H7 (cell line): ENCODE measurements at regions not wholly inside any gene's neighbourhood (a gene's known extent, or its start where the extent isn't known, plus 50 kb on each side); places are given as distances from the start of the nearest gene placed in this dataset.
A peak's percentile ranks its signal among the peaks of the same experiment; 100 is the strongest.
"Not testable (repeated sequence)": the region's sequence is repeated elsewhere in the genome, so short reads cannot be mapped to it uniquely, and the experiment has no call there.

Experiments used
- DNase-seq: peaks from one replicate; pipeline ENCODE4 v3.0.0; 2012
- H3K27me3 ChIP-seq: 2 replicates; pipeline ENCODE4 v1.6.0; 2011; ENCODE audit warnings: mild to moderate bottlenecking, low read length; ENCODE audit not compliant: control insufficient read depth, insufficient read depth
- H3K36me3 ChIP-seq: replicated peaks from 2 replicates; pipeline ENCODE4 v1.5.1; 2011; ENCODE audit warnings: low read length; ENCODE audit not compliant: control insufficient read depth, insufficient read depth
- H3K4me3 ChIP-seq: 2 replicates; pipeline ENCODE4 v1.5.1; 2011; ENCODE audit warnings: low read depth, mild to moderate bottlenecking, control low read depth, low read length, moderate library complexity; ENCODE audit not compliant: insufficient read depth

DNA sequence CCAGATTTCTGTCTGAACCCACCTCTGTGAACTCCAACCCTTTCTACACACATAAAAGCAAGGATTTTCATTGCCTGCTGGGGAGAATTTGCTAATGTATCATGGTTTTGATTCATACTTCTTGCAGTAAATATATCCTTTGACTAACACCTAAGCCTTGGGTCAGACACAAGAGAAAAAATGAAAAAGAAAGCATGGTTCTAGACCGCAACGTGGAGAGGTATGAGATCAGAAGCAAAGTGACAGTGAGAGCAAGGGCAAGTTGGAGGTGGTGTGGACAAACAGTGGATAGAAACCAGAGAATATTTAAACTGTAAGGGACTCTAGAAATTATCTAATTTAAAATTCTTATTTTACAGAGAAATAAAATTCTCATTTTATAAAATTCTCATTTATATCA is 212.9 kb upstream of the SEMA6A start:
- no peaks in the 10 kb centered on the region for H3K36me3 ChIP-seq
- DNase-seq, result no peak

DNA sequence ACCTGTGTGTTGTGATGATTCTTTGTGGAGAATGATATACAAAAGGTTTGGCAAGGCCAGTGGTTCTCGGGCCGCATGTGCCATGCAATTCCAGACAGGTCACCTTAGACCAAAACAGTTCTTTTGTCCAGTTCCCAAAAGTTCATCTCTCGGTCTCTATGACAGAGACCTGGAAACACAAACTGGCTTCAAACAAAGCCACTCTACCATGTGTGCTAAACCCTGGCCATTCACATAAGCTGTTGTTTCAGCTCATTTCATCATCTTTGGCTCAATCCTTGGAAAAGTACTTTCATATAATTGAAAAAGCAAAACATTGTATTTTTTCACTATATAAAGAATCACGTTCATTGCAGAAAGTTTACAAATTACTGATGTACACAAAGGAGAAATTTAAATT is 210.5 kb upstream of the SEMA6A start:
- Histone ChIP-seq H3K27me3 (no peaks in the 10 kb centered on the region), H3K4me3 (no peak overlapping the region), H3K36me3 (no peaks in the 10 kb centered on the region)
- no peak for DNase-seq

More for the DNA sequence above, 212.9 kb upstream of the SEMA6A start:
- H3K27me3 ChIP-seq, result no peaks in the 10 kb centered on the region
- no peak overlapping the region for H3K4me3 ChIP-seq

DNA sequence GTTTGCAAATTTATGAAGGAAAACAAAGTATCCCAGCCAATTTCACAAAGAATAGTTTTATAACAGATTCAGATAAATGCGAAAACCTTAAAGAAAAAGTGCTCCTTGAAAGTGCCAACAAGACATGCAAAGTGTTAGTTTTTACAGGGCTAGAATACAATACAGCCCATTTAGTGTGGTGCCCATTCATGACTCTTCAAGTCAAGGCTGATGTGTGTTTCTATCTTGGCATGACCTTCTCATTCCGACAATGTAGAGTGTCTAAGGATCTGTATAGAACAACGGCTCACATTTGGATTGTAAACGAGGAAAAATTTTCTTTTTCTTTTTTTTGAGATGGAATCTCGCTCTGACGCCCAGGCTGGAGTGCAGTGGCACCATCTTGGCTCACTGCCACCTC is 205.2 kb upstream of the SEMA6A start:
- DNase-seq, result no peak
- Histone ChIP-seq H3K36me3 (no peaks in the 10 kb centered on the region), H3K27me3 (no peaks in the 10 kb centered on the region), H3K4me3 (no peak overlapping the region)

DNA sequence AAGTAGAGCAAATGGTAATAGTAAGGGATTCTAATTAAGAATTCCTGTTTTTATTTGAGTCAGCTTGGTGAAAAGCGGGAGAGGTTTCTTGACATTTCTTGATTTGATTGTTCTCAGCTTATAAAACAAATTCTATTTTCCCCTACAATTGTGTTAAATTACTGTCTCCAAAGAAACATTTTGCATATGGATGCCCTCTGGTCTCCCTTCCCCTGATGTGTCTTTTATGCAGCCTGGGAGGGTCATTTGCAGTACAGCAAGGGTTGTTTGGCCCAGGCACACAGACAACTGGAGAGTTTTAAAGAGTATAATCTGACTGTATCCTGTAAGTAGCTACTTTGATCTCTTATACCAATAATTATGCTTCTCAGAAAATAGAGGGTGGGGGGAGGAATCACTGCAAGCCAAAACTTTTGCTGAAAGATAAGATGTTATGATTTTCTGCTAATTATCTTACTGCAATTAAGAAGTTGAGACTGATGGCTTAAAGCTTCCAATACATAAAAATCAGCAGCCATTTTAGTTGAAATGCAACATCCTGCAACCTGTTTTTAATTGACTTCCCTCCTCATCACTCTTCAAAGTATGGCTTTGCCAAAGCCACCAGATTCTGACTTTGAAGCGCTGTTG is 204.1 kb upstream of the SEMA6A start:
- no peaks in the 10 kb centered on the region for H3K36me3 ChIP-seq
- H3K27me3 ChIP-seq, result no peaks in the 10 kb centered on the region
- DNase-seq, result no peak
- no peak overlapping the region for H3K4me3 ChIP-seq

DNA sequence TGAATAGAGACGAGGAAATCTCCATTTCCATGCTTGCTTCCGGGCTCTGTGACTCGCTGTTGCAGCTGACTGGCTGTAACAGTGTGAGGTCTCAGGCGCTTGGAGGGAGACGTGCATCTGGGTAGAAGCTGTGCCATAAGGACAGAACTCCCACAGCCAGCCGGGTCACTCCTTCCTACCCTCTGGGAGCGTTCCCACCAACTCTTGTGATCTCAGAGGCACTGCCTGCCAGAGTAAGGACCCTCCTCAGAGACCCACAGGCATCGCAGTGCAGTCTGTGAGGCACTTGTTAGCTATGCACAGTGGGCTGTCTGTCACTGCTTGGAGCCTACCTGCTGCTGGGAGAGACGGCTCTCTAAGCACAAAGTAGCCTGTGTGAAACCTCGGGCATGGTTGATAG is 203.4 kb upstream of the SEMA6A start:
- no peaks in the 10 kb centered on the region for H3K27me3 ChIP-seq
- H3K4me3 ChIP-seq, result no peak overlapping the region
- DNase-seq, result peak; percentile 32
- H3K36me3 ChIP-seq, result no peaks in the 10 kb centered on the region

DNA sequence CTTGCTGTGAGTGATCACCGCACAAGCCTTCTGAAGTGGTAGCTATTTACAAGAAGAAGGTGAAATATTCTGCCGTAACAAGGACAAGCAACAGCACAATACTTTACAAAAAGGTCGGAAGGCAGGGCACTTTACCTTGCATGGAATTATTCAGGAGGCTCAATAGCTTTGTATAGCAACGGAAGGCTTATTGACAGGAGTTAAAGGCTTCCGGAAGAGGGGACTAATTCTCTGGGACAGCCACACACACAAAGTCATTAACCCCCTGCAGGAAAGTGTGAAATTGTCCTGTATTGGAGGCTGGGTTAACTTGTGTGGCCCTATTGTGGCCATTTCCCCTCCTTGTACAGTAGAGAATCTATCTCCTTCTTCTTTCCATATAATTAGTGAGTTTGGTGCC is 199.3 kb upstream of the SEMA6A start:
- no peak overlapping the region for H3K4me3 ChIP-seq
- DNase-seq, result no peak
- H3K27me3 ChIP-seq, result no peaks in the 10 kb centered on the region
- no peaks in the 10 kb centered on the region for H3K36me3 ChIP-seq

DNA sequence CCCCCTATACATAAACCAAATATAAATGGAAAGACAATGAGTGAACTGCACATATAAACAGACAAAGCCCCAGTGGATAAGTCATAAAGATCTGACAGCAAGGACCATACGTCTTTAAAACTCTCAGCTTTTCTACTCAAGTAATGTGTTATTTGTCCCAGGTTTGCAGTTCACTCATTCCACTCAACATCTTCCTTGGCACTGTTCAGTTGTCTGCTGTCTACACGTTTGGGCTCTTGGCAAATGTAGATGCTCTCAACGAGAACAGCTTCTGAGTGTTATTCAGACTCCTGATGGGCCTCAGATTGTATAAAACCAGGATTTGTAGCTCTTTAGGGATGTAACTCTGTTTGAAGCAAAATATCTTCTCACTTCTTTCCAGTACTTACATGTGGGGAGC is 198.2 kb upstream of the SEMA6A start:
- Histone ChIP-seq H3K4me3 (no peak overlapping the region), H3K27me3 (no peaks in the 10 kb centered on the region), H3K36me3 (no peaks in the 10 kb centered on the region)
- DNase-seq, result no peak

DNA sequence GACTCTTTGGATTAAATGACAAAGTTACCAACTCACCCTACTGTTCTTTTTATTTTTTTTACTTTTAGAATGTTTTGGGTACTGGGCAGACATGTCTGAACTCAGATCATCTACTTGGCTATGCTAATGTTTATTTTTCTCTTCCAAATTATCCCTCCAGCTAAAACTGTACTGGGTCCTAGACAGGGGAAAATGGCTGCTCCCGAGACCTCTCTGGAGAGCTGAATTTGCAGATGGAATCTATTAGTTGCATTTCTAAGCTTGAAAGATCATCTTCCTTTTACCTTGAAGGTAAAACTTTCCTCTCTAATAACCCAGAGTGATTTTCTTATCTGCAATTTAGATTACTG is 197.5 kb upstream of the SEMA6A start:
- H3K4me3 ChIP-seq, result no peak overlapping the region
- H3K36me3 ChIP-seq, result no peaks in the 10 kb centered on the region
- H3K27me3 ChIP-seq, result no peaks in the 10 kb centered on the region
- DNase-seq, result no peak

DNA sequence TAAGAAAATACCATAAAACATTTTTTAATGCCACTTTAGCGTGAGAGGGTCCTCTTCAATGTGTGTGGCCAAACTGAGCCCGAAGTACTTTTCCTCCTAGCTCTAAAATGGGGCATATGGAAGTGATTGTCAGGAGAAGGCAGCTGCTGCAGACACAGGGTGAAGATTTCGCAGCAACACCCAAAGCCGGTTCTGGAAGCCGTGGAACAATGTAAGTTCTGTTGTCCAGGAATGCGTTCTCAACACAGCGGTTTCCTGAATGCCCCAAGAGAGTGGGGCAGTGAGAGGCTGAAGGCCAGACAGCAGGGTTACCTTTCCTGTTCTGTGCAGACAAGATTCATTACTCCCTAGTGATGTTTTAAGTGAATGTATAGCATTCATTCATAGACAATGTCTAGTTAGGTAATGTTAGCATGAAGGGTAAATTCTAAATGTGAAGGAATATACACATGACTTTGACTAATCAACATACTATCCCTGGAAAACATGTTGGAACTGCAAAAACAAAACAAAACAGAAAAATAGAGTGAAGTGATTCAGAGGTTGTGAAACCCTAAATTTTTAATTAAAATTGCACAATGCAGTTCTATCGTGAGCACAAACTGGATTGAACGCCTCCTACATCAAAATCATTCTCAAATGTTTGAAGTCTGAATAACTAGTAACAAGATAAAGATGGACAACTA is 197.0 kb upstream of the SEMA6A start:
- DNase-seq, result no peak
- no peak overlapping the region for H3K4me3 ChIP-seq
- no peaks in the 10 kb centered on the region for H3K36me3 ChIP-seq
- H3K27me3 ChIP-seq, result no peaks in the 10 kb centered on the region

DNA sequence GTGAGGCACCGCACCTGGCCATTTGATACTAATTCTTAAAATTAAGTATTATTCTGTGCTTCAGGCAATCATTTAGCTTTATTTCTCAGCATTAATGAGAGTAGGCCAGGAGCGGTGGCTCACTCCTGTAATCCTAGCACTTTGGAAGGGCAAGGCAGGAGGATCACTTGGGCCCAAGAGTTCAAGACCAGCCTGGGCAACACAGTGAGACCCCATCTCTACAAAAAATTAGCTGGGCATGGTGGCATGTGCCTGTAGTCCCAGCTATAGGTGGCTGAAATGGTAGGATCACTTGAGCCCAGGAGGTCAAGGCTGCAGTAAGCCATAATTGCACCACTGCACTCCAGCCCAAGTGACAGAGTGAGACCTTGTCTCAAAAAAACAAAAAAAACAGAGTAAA is 195.3 kb upstream of the SEMA6A start:
- H3K4me3 ChIP-seq, H3K27me3 ChIP-seq, DNase-seq, H3K36me3 ChIP-seq: not testable (repeated sequence)

DNA sequence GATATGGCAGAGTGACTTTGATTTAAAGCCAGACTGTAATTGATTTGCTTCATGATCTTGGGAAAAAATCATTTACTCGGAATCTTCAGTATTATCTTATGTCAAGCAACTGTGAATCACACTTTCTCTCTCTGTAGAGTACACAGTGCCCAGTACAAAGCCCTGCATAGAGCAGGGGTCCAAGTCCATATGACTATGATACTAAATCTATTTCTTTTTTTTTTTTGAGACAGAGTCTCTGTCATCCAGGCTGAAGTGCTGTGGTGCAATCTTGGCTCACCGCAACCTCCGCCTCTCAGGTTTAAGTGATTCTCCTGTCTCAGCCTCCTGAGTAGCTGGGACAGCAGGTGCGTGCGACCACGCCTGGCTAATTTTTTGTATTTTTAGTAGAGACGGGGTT is 194.8 kb upstream of the SEMA6A start:
- Histone ChIP-seq H3K27me3 (no peaks in the 10 kb centered on the region), H3K36me3 (no peaks in the 10 kb centered on the region), H3K4me3 (no peak overlapping the region)
- DNase-seq, result no peak

DNA sequence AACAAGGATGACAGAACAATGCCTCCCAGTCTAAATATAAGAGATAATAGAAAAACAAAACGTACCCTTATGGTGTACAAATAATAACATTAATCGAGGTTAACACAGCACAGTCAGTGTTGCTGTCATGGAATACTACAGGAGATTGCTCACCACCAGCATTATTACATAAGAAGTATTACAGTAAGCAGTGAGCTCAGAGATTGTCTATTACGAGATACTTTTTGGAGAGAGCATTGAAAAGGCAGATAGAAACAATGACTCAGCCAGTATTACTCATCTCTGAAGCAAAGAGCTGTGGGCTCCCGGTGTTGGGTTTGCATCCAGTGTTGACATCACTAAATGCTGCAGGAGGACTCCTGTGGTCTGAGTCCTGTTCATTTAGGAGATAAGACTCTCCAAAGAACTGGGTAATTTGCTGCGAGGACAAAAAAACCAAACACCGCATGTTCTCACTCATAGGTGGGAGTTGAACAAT is 191.9 kb upstream of the SEMA6A start:
- no peak for DNase-seq
- Histone ChIP-seq H3K36me3 (no peaks in the 10 kb centered on the region), H3K27me3 (no peaks in the 10 kb centered on the region), H3K4me3 (no peak overlapping the region)

DNA sequence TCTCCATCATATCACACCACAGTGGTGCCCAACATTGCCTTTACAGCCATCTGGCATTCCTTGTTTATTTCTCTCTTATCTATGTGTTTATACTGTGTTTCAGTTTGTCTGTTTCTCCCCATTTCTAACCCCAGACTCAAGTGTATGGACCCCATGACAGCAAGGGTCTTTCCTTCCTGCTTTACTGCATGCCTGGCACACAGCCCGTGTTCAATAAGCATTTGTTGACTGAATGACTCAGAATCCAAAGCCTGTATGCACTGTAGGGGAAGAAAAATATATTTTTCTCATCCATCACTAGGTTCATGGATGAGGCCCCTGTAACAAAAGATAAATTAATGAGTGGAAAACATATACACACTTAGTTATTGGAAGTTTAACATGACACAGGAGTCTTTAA is 190.8 kb upstream of the SEMA6A start:
- no peak overlapping the region for H3K4me3 ChIP-seq
- no peaks in the 10 kb centered on the region for H3K36me3 ChIP-seq
- DNase-seq, result no peak
- no peaks in the 10 kb centered on the region for H3K27me3 ChIP-seq

DNA sequence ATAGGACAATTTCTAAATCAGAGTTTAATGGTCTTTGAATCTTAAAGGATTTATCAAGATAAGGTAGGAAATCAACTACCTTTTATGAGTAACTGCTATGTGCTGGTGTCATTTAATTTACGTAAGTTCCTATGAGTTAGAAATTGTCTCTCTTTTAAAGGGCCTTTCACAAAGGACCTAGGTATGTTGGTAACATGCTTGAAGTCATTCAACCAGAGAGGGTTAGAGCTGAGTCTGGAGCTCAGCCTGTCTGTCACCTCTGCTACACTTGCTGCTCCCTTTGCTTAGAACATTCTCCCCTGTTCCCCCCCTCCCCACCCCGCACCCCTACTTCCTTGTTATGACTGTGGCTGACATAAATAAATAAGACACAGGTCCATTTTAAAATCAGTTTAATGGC is 190.3 kb upstream of the SEMA6A start:
- no peaks in the 10 kb centered on the region for H3K36me3 ChIP-seq
- H3K4me3 ChIP-seq, result no peak overlapping the region
- no peak for DNase-seq
- H3K27me3 ChIP-seq, result no peaks in the 10 kb centered on the region

DNA sequence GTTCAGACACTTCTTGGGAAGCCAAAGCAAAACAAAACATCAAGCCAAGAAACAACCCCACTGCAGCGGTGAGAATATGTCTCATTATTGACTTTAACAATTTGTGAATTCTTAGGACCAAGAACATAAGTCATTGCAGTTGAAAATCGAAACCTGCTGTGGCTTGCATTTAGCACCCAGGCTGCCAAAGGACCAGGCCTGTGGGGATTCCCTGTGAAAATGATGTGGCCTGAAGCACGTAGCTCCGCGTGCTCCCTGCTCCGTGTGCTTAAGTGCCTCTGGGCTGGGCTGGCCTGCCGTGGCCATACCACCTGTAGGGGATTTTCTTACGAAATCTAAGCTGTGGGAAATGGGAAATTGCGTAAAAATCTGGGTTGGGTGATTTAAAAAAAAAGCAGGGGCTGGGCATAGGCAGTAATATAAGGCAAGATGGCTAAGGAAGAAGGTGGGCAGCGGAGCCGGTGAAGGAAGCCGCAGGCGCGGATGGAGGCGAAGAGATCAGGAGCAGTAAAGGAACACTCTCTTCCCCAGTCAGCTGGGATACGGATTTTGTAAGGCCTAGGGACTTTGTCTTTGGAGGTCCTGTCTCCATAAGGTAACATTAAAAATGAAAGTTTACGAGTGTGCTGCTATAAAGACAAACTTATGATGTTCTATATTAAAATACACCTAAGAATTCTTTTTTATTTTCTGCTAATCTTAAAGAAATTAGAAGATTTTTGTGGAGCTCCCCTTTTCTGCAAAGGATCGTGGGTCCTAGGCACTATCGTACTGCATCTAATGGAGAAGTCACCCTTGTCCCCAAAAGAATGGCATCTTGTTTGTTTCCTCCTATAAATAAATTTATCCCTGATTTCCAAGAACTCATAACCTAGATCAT is 189.6 kb upstream of the SEMA6A start:
- H3K36me3 ChIP-seq, result no peaks in the 10 kb centered on the region
- H3K4me3 ChIP-seq, result no peak overlapping the region
- DNase-seq, result no peak
- H3K27me3 ChIP-seq, result no peaks in the 10 kb centered on the region
